CD4-positive, alpha-beta T cell treated with Interleukin-1 beta for 1 hour (primary cell): ENCODE measurements at regions not wholly inside any gene's neighbourhood (a gene's known extent, or its start where the extent isn't known, plus 50 kb on each side); places are given as distances from the start of the nearest gene placed in this dataset.
"Not testable (repeated sequence)": the region's sequence is repeated elsewhere in the genome, so short reads cannot be mapped to it uniquely, and the experiment has no call there.

Source experiments
- DNase-seq, 2 donors: peaks; one replicate each; pipeline ENCODE4 v3.0.0-alpha.2; 2020 to 2022

DNA sequence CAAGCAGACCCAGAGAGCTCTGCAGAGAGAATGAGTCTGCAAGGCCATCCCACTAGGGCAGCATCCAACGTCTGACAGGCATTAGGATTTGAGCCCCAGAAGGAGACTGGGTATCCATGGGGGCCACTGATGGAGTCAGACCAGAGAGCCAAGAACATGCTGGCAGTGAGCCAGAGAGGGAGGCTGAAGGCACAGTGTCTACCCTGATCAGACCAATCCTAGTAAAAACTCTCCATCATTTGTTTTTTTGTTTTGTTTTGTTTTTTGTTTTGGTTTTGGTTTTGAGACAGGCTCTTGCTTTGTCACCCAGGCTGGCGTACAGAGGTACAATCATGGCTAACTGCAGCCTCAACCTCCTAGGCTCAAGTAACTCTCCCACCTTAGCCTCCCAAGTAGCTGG, 133.1 kb upstream of the LYZL2 start:
- no peak for DNase-seq

DNA sequence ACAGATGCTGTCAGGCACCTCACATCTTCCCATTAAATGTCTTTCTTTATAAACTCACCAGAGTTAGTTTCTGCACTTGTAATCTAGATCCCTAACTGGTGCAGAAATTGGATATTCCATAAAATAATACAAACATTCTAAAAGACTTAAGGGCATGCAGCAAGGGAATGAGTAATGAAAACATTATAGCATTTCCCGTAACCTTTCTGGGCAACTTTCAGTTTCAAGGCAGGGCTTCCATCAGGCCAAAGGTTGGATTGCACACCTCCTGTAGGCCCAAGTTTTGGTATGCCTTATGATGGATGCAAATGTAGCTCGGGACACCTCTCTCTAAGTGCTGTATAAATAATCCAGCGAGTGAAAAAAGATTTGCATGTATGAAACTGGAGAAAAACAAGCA, 129.9 kb upstream of the LYZL2 start:
- no peak for DNase-seq

DNA sequence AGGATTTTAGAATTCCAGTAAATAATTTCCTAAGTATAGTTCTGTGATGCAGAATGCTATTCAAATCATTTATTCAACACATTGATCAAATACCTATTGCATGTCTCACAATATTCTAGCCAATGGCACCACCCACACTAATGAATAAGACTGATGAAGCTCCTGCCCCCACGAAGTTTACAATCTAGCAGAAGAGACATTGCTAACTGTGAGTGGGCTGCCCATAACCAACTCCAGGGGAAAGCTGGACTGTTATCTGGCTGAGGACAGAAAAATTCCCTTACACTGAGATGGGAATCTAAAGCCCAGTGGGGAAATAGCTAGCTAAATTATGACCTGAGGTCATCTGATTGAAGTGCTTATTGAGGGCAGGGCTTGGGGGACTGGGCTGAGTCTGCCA, 128.8 kb upstream of the LYZL2 start:
- DNase-seq = no peak

DNA sequence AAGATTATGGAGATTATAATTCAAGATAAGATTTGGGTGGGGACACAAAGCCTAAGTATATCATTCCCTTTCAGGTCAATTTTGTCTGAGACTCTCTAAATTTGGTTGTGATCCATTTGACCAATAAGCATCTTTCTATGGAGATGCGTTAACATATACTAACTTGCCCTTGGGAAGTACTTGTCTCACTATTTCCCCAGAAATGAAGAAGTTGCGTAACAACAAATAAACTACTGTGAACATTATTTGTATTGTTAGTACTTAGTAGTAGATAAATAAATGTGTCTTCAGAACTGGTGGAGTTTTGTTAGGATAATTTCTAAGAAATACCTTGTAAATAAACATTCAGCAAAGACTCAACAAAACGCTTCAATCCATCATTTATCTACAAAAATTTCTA, 127.3 kb upstream of the LYZL2 start:
- DNase-seq = no peak

DNA sequence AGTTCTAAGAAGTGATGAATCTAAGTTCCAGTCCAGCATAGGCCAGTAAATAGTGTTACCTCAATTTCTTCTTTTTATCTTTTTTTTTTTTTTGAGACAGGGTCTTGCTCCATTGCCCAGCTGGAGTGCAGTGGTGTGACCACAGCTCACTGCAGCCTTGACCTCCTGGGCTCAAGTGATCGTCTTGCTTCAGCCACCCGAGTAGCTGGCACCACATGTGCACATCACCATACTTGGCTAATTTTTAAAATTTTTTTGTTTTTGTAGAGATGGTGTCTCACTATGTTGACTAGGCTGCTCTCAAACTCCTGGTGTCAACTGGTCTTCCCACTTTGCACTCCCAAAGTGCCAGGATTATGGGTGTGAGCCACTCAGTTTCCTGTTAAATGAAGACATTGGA, 126.6 kb upstream of the LYZL2 start:
- no peak for DNase-seq

DNA sequence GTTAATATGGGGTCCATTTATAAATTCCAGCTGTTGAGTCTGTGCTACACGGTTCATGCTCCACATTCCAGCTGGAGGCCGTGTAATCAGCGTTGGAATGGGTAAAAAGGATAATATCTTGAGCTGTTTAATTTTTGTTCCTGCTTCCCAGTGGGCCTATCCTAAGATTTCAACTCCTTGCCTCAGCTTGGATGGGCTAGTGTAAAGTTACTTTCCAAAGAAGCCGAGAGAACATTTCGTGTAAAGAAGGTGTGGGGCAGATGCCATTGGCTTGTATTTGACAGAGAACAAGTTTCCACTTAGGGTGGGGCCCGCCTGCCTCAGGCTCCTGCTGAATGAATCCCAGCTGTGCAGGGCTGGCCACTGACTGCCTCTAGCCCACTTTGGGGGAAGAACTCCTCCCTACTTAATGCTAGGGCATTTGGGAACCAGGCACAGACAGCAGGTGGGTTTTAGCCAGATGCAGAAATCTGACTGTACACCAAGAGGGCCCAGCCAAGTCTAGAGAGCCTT, 125.9 kb upstream of the LYZL2 start:
- DNase-seq = no peak

DNA sequence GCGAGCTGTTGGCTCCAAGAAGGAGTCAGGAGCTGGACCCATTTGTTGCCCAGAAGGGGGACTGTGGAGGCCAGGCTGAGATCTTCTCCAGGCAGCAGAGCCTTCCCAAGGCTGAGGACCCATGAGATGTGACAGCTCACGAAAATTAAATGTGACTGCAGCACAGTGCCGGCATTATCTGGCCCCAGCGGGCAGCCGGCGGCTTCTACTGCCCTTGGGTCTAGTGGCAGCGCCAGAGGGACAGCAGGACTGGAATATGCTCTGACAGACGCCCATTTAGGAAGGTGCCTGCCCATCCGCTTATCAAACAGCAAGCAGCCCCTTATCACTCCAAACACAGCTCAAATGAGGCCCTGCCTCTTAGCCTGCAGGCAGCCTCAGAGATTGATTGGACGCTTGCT, 122.9 kb upstream of the LYZL2 start:
- DNase-seq = no peak

DNA sequence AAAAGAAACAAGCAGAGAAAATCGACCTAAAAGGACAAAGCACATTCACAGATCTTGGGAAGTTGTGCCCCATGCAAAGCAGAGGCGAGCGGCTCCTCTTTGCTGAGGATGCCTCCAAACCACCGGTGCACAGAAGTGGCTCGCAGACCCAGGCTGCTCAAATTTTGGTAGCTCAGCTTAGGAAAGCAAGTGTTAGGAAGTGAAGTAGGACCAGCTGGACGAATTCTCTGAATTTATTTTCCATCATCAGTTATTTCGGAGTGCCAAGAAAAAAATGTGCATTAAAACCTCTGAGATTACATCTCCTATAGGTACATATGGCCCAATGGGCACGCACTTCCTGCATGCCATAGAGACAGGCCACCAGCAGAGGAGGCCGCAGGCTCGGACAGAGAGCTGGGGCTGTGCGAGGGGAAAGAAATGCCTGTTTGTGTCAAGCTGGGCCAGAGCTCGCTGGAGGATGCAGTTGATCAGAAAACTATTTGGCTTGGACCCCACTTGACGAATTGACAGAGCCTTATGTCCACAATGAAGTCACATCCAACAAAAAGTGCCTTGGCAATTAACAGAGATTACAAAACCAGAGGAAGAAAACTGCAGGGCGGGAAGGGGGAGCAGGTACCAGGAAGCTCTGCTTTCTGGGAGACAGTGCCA, 122.3 kb upstream of the LYZL2 start:
- peak in 1 of 2 donors; percentile 62 for DNase-seq

DNA sequence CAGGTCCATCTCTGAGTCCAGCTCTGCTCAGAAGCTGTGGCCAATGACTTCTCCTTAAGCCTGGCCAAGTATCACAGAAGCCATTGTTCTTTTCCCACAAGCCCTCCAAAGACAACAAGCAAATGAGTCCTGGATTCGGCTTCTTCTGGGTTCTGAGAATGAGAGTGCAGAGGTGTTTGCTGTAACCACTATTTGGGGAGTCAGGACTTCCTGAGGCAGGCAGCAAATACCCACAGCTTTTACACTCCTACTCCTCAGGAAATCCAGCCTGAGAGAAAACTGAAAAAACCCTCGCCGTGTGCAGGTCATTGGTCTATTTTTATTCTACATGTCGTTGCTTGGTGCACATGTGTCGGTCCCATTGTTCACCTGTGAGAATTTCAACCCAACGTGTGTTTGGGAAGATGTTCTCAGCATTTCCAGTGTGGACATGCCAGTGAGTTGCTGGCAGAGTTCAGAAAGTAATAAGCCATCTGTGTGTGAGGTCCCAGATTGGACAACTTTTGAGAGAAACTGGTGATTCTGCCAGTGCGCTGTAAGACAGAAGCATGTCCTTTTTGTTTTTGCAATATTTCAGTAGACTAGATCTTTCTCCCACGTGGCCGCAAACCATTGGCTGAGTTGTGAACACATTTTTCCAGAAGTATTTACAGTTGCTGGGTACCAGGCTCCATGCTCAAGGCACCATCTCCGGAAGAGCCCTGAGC, 121.6 kb upstream of the LYZL2 start:
- DNase-seq = no peak

DNA sequence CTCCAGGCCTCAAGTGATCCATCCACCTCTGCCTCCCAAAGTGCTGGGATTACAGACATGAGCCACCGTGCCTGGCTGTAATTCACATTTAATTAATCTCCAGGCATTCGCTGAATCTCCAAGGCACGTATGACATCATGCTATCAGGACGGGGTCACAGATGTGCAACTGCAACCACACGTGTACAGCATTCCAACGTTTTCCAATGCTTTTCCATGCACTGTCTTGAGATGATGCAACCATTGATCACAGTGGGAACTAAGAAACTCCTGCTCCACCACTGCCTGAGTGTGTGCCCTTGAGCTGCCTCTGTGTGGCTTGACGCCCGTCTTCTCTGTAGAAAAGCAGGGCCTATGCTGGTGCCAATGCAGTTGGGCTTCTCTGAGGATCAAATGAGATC, 119.8 kb upstream of the LYZL2 start:
- DNase-seq = no peak

DNA sequence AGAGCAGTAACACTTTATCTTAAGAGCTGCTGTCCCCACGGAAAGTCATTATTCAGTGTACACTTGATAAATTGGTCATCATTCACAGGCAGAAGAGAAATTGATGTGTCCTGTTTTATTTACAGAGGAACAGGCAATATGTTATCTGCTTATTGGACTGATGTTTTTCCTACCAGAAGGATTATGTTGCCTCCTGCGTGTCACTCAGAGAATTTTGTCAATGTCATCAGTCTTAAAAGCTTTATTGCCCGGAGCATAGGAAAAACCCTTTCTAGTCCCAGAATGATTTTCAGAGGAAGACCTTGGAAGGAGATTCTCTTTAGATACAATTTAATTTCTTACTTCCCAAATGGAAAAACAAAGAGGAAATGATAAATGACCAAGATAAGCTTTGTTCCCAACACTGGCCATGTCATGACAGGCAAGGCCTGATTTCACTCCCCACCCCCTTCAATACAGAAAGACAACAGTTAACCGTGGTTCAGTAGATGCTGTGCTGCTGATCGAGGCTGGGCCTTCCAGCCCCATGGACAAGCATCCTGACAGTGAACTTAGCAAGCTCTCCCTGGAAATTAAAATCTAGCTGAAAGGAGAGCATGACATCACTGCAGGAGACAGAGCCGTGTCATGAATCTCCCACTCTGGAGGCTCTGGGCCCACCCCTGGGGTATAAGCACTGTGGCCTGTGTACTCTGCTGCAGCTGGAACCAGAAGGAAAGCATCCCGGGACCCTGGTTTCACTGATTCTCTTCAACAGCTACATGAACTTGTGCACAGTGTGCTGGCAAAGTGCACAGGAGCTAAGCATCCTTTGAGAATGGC, 118.8 kb upstream of the LYZL2 start:
- DNase-seq = no peak

DNA sequence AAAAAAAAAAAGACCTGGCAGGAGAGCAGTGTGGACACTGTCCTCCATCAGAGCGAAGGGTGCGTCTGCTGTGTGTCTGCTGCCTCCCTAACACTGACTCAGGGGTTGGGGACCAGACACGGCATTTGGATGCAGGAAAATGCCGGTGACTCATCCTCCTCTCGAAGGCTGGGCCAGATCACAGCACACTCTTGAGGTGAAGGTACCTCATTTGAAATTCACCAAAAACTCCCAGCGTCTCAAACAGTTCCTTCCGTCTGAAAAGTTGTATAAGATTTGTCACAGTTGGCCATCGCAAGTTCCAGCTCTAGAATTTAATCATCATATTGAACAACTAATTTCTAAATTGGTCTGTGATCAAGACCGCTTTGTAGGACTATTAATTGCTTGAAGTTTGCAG, 118.1 kb upstream of the LYZL2 start:
- DNase-seq = no peak

DNA sequence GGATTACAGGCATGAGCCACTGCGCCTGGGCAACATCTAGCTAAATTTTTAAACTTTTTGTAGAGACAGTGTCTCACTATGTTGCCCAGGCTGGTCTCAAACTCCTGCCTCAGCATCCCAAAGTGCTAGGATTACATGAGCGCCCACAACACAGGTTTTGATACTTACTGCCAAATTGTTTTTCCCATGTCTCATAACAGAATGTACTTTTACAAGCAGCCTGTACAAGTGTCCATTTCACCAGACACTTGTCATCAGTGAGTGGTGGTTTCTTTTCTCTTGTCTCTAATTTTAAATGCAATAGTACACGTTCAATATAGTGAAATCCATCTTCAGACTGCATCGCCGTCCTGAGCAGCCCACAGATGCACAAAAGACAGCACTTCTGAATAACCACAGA, 116.4 kb upstream of the LYZL2 start:
- DNase-seq = no peak

DNA sequence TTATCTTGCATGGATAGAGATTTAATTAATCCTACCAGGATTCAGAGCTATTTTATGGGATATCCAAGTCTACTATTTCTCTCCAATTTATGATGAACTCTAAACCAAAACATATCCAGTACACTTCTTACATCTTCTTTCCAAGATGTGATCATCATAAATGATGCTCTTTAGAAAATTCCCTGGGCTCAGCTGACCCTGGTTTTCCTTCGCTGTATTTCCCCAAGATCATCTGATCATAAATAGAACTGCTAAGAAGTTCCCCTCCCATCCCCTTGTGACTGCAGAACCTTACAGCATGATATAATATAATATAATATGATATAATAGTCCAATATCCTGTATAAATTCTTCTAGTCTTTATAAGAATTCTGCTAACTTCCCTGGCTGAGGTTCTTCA, 114.6 kb upstream of the LYZL2 start:
- DNase-seq = no peak

DNA sequence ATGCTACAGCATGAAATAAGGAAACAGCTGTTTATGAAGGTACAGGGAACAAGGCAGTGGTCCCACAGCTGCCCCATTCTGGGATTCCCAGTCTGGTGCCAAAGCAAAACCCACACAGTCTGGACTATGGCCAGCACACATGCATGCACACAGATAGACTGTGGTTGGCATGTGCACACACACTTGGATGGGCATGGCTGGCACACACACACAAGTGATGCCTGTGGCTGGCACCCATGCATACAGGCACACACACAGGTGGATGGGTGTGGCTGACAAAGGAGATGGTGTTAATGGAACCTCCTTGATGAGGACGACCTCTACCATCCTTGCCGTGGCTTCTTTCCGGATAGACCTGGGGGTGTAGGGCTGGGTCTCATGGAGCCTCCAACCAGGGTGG, 114.0 kb upstream of the LYZL2 start:
- DNase-seq = no peak

DNA sequence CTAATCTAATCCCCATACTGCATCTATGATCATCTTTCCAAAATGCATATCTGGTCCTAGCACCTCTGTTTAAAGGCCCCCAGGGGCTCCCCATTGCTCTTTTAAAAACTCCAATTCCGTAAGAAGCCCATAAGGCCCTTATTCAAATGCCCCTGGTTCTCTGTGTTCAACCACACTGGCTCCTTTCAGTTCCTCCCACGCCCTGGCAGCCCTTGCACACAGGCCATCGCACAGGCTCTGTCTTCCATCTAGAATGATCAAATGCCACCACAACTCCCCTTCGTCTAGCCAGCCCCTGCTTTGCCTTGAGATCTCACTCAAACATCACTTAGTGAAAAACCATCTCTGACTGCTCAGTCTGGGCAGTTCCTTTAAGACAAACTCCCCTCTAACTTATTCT, 112.9 kb upstream of the LYZL2 start:
- DNase-seq = no peak

DNA sequence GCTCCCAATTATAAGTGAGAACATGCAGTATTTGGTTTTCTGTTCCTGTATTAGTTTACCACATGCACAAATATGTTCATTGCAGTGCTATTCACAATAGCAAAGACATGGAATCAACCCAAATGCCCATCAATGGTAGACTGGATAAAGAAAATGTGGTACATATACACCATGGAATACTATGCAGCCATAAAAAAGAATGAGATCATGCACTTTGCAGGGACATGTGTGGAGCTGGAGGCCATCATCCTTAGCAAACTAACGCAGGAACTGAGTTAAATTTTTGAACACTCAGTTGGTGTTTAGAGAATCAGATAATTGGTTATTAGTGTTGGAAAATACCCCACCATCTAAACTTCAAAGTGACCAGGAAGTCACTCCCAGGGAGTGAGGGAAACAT, 111.2 kb upstream of the LYZL2 start:
- not testable (repeated sequence) for DNase-seq

DNA sequence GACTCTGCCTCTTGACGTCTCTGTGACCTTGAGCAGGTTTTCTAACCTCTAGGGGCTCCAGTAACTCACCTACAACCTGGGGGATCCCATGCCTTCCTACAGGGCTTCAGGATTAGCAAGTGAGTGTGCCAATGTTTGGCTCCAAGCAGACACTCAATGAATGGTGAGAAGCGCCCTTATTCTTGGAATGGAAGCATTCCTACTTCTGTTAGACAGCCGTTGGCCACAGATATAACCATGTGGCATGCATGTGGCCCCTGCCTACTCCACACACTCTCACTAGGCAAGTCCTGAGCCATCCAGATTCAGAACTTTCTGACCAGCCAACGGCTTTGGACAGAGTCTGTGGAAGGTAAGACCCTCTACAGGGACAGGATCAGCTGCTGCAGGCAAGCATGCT, 108.9 kb upstream of the LYZL2 start:
- no peak for DNase-seq

DNA sequence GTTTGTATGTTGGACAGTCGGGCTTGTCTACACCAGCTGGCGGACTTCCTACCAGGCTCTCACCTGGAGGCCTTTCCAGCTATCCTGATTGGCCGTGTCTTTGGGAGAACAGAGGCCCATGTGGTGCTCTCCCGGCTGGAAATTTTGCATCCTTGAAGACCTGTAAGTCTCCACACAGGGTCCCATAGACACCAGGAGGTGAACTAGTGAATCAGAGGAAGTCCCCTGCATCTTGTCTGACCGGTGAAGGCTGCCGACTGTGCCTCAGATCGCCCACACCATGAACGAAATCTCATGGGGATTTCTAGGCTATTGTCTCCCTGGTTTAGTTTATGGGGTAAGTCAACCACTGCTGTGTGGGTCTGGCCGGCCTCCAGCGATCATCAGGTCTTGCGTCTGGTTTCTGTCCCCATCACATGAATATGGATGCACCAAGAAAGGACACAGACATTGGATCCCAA, 108.4 kb upstream of the LYZL2 start:
- DNase-seq = no peak

DNA sequence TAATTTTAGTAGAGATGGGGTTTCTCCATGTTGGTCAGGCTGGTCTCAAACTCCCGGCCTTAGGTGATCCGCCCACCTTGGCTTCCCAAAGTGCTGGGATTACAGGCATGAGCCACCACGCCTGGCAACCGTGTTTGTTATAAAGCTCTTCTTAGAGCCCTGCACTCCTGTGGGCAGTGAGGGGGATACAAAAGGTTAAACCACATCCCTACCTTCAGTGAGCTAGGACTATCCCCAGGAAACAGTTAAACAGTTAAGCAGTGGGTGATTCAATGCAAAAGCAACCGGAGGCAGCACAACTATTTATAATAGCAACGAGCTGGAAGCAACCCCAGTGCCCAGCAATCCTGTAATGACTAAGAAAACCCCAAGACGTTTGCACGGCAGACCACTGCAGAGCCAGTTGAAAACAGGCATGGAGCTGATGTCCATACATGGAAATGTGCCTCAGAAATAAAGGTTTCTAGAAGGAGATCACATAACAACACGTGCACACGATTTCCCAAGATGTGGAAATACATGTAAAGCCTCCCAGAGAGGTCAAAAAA, 107.2 kb upstream of the LYZL2 start:
- no peak for DNase-seq

DNA sequence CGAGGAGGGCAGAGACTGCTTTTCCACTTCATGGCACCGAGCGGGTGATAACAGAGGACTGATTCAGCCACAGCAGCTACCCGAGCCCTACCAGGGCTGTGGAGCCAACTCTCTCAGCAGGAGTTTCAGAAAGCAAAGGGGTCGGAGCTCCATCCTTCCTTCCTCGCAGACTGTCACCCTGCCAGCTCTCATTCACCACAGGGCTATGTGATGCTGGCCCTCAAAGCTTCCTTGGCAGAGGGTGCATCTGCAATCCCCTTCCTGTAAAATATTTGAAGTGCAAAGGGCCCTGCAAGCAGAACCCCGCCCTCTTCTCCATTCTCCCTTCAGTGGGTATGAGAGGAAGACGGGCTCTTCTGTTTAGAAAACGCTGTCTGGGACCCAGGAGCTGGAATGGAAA, 105.3 kb upstream of the LYZL2 start:
- no peak for DNase-seq

DNA sequence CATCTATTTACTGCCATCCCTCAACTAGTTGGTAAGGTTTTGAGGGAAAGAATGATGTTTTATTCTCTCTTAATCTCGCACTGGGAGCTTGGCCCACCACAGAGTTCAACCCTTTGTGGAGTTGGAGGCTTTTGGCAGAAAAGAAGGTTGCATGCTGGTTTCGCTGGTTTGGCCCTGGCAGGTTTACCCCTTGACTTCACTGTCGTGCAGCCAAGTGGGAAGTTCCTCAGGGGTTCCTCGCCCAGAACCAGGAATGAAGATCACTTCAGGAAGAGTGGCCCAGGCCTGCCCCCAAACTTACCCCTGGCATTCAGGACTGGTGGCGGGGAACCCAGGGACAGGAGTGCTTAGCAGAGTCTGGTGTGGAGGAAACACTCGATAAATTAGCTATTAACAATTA, 103.1 kb upstream of the LYZL2 start:
- DNase-seq = no peak

DNA sequence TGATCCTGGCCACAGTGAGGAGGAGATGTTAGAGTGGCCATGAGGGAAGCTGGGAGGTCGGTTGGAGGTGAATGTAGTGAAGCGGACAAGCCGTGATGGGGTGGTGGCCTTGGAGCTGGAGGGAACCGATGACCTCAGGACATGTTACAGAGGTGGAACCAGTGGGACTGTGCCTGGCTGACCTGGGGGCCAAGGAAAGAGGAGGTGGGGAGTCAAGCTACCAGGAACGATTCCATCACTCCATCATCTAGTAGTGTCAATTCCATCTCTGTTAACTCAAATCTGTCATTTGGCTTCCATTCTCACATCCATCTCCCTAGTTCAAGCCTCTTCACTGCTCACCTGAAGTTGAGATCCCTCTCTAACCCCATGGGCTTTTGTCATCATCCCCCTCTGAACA, 102.4 kb upstream of the LYZL2 start:
- DNase-seq = no peak

DNA sequence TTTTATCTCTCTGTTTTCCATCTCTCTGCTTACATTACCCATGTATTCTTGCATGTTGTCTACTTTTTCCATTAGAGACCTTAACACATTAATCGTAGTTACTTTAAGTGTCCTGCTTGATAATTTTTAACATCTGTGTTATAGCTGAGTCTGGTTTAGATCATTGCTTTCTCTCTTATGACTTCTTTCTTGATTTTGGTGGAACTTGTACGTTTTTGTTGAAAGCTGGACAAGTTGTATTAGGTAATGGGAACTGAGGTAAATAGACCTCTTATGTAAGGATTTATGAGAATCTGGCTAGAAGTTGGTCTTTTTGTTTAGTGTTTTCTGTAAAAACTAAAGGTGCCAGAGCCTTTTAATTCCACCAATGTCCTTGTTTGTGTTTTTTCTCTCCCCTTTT, 100.8 kb upstream of the LYZL2 start:
- no peak for DNase-seq
